SK-N-SH (cell line): ENCODE measurements at regions not wholly inside any gene's neighbourhood (a gene's known extent, or its start where the extent isn't known, plus 50 kb on each side); places are given as distances from the start of the nearest gene placed in this dataset.

ENCODE experiments used
- CTCF ChIA-PET: fragments of 300-600, 350-600 bp; formaldehyde crosslinking; extraction: SDS; loops from one replicate; lab custom pipeline; 2021; lab: Yijun Ruan, JAX
- POLR2A ChIA-PET: fragments of 350-600 bp; sonication (Branson Sonifier 250); formaldehyde crosslinking; extraction: SDS; loops from one replicate; lab custom pipeline; 2020; ENCODE audit warnings: antibody characterized with exemption, inconsistent platforms; lab: Yijun Ruan, JAX
- DNase-seq: peaks from one replicate; pipeline ENCODE4 v3.0.0; 2012
- H2AFZ ChIP-seq: fragments of 200-600 bp; sonication (generic); 2 replicates; pipeline ENCODE4 v1.8.1; 2016; ENCODE audit warnings: antibody characterized with exemption, mild to moderate bottlenecking, low read depth
- H3F3A ChIP-seq: fragments of 200-600 bp; sonication (generic); replicated peaks from 2 replicates; pipeline ENCODE3; 2016; ENCODE audit warnings: antibody characterized with exemption, mild to moderate bottlenecking; ENCODE audit not compliant: insufficient read depth
- H3K27ac ChIP-seq, 2 experiments: fragments of 200-500 bp in 1 of 2; fragments of 200-600 bp in 1 of 2; sonication (Bioruptor generic) in 1 of 2; sonication (generic), shearing (Covaris generic) in 1 of 2; 2 replicates each; pipeline versions ENCODE4 v1.5.1 to v1.6.1; 2014 to 2016; ENCODE audit warnings: low read depth in 2 of 2, inconsistent platforms in 1 of 2, low read length in 1 of 2, mild to moderate bottlenecking in 1 of 2, mixed read lengths in 1 of 2
- H3K27me3 ChIP-seq: fragments of 200-600 bp; sonication (generic), shearing (Covaris generic); 2 replicates; pipeline ENCODE4 v1.6.1; 2016; ENCODE audit warnings: mixed run types; ENCODE audit not compliant: insufficient read depth
- H3K36me3 ChIP-seq, 2 experiments: fragments of 200-500 bp in 1 of 2; fragments of 200-600 bp in 1 of 2; sonication (Bioruptor generic) in 1 of 2; sonication (generic) in 1 of 2; replicated peaks in 1 of 2; 2 replicates each; pipeline versions ENCODE3 to v1.5.1; 2014 to 2016; ENCODE audit warnings: low read length in 1 of 2, mild to moderate bottlenecking in 1 of 2; ENCODE audit not compliant: insufficient read depth in 2 of 2, control insufficient read depth in 1 of 2
- H3K4me1 ChIP-seq, 2 experiments: fragments of 200-500 bp in 1 of 2; fragments of 200-600 bp in 1 of 2; sonication (Bioruptor generic) in 1 of 2; sonication (generic), shearing (Covaris generic) in 1 of 2; 2 replicates each; pipeline versions ENCODE4 v1.5.1 to v1.6.1; 2014 to 2016; ENCODE audit warnings: low read depth in 1 of 2, low read length in 1 of 2, mixed run types in 1 of 2; ENCODE audit not compliant: insufficient read depth in 2 of 2, control insufficient read depth in 1 of 2
- H3K4me2 ChIP-seq: fragments of 200-600 bp; sonication (generic), shearing (Covaris generic); 2 replicates; pipeline ENCODE4 v1.6.1; 2017; ENCODE audit warnings: mixed run types
- H3K4me3 ChIP-seq, 2 experiments: fragments of 200-500 bp in 1 of 2; fragments of 200-600 bp in 1 of 2; sonication (Bioruptor generic) in 1 of 2; sonication (generic), shearing (Covaris generic) in 1 of 2; 2 replicates each; pipeline versions ENCODE4 v1.5.1 to v1.8.1; 2014 to 2016; ENCODE audit warnings: low read depth in 2 of 2, inconsistent platforms in 1 of 2, low read length in 1 of 2, mild to moderate bottlenecking in 1 of 2, mixed read lengths in 1 of 2, moderate library complexity in 1 of 2
- H3K79me2 ChIP-seq: fragments of 200-600 bp; sonication (generic); 2 replicates; pipeline ENCODE4 v1.8.1; 2017; ENCODE audit warnings: mild to moderate bottlenecking; ENCODE audit not compliant: insufficient read depth
- H3K9ac ChIP-seq: fragments of 200-600 bp; sonication (generic); 2 replicates; pipeline ENCODE4 v1.6.1; 2017; ENCODE audit warnings: mixed run types
- H3K9me2 ChIP-seq: fragments of 200-600 bp; sonication (generic); 2 replicates; pipeline ENCODE4 v1.6.1; 2017; ENCODE audit warnings: mixed run types
- H3K9me3 ChIP-seq: fragments of 200-600 bp; sonication (generic); 2 replicates; pipeline ENCODE4 v1.6.1; 2017; ENCODE audit warnings: mixed run types, mild to moderate bottlenecking, moderate library complexity
- H4K20me1 ChIP-seq: fragments of 200-600 bp; sonication (generic); 2 replicates; pipeline ENCODE4 v1.6.1; 2017; ENCODE audit warnings: mild to moderate bottlenecking, mixed run types; ENCODE audit not compliant: insufficient read depth
- CTCF ChIP-seq: fragments of 200-600 bp; sonication (generic); IDR thresholded peaks from 2 replicates; pipeline ENCODE4 v1.6.1; 2017; ENCODE audit warnings: antibody characterized with exemption, mild to moderate bottlenecking, moderate library complexity
- FOSL2 ChIP-seq: IDR thresholded peaks from 2 replicates; pipeline ENCODE4 v1.4.0; 2012; ENCODE audit warnings: low read depth, mild to moderate bottlenecking, moderate library complexity, borderline replicate concordance
- FOXJ3 ChIP-seq: sonication (generic); formaldehyde crosslinking; IDR thresholded peaks from 2 replicates; pipeline ENCODE4 v1.5.1; 2020; ENCODE audit warnings: mild to moderate bottlenecking, missing genetic modification reagents
- FOXM1 ChIP-seq: IDR thresholded peaks from 2 replicates; pipeline ENCODE4 v1.4.0; 2012; ENCODE audit warnings: low read depth, mild to moderate bottlenecking
- GABPA ChIP-seq: IDR thresholded peaks from 2 replicates; pipeline ENCODE4 v1.4.0; 2012; ENCODE audit warnings: low read depth, mild to moderate bottlenecking
- JUND ChIP-seq: IDR thresholded peaks from 2 replicates; pipeline ENCODE4 v1.4.0; 2012
- NFIC ChIP-seq: IDR thresholded peaks from 2 replicates; pipeline ENCODE4 v1.4.0; 2012; ENCODE audit warnings: borderline replicate concordance
- POLR2AphosphoS5 ChIP-seq: IDR thresholded peaks from 2 replicates; pipeline ENCODE4 v1.6.1; 2012; ENCODE audit warnings: low read depth, low read length
- RAD21 ChIP-seq: IDR thresholded peaks from 2 replicates; pipeline ENCODE4 v1.6.1; 2012; ENCODE audit warnings: mild to moderate bottlenecking, low read length
- RCOR1 ChIP-seq: fragments of 150-350 bp; IDR thresholded peaks from 2 replicates; pipeline ENCODE4 v1.6.1; 2017; ENCODE audit warnings: antibody characterized with exemption, low read length
- REST ChIP-seq: IDR thresholded peaks from 2 replicates; pipeline ENCODE4 v1.6.1; 2012; ENCODE audit warnings: mild to moderate bottlenecking, low read depth, low read length, moderate library complexity
- SMC3 ChIP-seq: IDR thresholded peaks from 2 replicates; pipeline ENCODE4 v1.6.1; 2012; ENCODE audit warnings: low read depth, low read length, improper control_type of control experiment
- TAF1 ChIP-seq: IDR thresholded peaks from 2 replicates; pipeline ENCODE4 v1.6.1; 2012; ENCODE audit warnings: low read depth, mild to moderate bottlenecking, low read length, moderate library complexity, borderline replicate concordance
- TEAD4 ChIP-seq: IDR thresholded peaks from 2 replicates; pipeline ENCODE4 v1.4.0; 2012; ENCODE audit warnings: mild to moderate bottlenecking, borderline replicate concordance; ENCODE audit not compliant: insufficient read depth
- WGBS: methylation state at CpG from one replicate; pipeline ENCODE4 v1.1.6; 2017; ENCODE audit warnings: low lambda C conversion rate; 5-methylcytosine and 5-hydroxymethylcytosine counted together
- TF ChIP-seq, protein P1 (sequence below): IDR thresholded peaks from 2 replicates; pipeline ENCODE4 v1.4.0; 2012; ENCODE audit warnings: low read depth

DNA sequence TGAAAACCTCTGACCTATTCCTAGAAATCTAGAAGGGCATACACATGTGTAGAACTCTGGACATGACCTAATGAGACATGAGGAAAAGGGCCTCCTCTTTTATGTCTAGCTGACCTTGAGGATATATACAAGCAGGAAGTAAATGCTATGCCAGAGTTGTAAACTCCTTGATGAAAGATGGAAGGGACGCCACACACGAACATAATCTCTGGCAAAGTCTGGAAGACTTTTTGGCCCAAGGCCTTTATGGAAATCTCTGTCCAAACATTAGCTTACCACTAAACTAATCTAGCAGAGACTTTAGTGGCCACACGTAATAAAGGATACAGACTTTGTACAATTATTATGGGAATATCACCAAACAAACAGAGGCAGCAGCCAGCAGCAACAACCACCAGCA lies 138.1 kb upstream of the THSD7A start:
- DNase-seq: no peak
- POLR2A ChIA-PET: no interaction called here
- Histone ChIP-seq H3K9me3 (no peaks in the 10 kb centered on the region), H2AFZ (no peak overlapping the region), H3K9ac (no peak overlapping the region), H3F3A (no peaks in the 10 kb centered on the region), H3K4me3 (no peak overlapping the region), H3K79me2 (no peaks in the 10 kb centered on the region), H3K27me3 (no peaks in the 10 kb centered on the region), H4K20me1 (no peaks in the 10 kb centered on the region), H3K9me2 (no peaks in the 10 kb centered on the region), H3K27ac (no peak overlapping the region), H3K4me1 (peaks cover 0 to 2% of the 10 kb centered on the region in 2 experiments; a peak in 1 of 4 replicates), H3K36me3 (no peaks in the 10 kb centered on the region), H3K4me2 (no peak overlapping the region)
- TF ChIP-seq FOSL2: no peak
- CTCF ChIA-PET: interaction anchor here (1.2 kb wide), 1 partner anchor 46 kb away, joined by 5 read pairs; no protein-coding TSS in a partner anchor
- WGBS: 53% methylated on average over 3 of the region's 3 CpGs

DNA sequence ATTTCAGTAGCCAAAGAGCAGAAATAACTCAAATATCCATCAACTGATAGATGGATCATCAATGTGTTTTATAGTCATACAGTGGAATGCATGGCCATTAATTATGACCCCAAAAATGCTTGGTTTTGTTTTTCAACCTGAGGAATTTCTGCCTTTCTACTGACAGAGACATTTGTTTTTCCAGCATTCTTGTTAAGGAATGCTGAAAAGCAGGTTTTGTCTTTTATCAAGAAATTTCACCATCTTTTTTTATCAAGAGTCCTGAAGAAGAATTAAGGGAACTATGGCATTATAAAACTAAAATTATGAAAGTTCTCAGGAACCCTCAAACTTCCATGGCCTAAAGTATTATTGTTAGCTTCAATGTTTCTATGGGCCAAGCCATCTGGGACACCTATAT lies 153.4 kb upstream of the THSD7A start:
- H3K4me3 ChIP-seq: no peak overlapping the region
- H3K36me3 ChIP-seq: no peaks in the 10 kb centered on the region
- no peaks in the 10 kb centered on the region for H3K4me1 ChIP-seq

More for the DNA sequence above, 153.4 kb upstream of the THSD7A start:
- no peaks in the 10 kb centered on the region for H4K20me1 ChIP-seq
- no peaks in the 10 kb centered on the region for H3K27me3 ChIP-seq
- H3F3A ChIP-seq: no peaks in the 10 kb centered on the region
- no peak for DNase-seq
- no peaks in the 10 kb centered on the region for H3K79me2 ChIP-seq
- no peak overlapping the region for H3K4me2 ChIP-seq
- 0 out of 2 replicates have a peak, but pooled peaks cover 4% of the 10 kb centered on the region for H3K9me2 ChIP-seq
- no peak for TF ChIP-seq RCOR1
- TF ChIP-seq REST: no peak
- TF ChIP-seq JUND: no peak
- TF ChIP-seq FOXJ3: no peak
- no peak for TF ChIP-seq CTCF
- no peak for TF ChIP-seq SMC3
- TF ChIP-seq GABPA: no peak
- no peak for TF ChIP-seq POLR2AphosphoS5
- TF ChIP-seq, protein P1, sequence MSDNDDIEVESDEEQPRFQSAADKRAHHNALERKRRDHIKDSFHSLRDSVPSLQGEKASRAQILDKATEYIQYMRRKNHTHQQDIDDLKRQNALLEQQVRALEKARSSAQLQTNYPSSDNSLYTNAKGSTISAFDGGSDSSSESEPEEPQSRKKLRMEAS: no peak
- no peak for TF ChIP-seq RAD21
- TF ChIP-seq TAF1: no peak
- no peak for TF ChIP-seq NFIC
- TF ChIP-seq TEAD4: no peak
- TF ChIP-seq FOXM1: no peak
- CTCF ChIA-PET: no interaction called here
- peaks cover 4% of the 10 kb centered on the region; the same call in 1 of the 2 replicates for H3K9me3 ChIP-seq
- POLR2A ChIA-PET: no interaction called here
- no peak overlapping the region for H3K27ac ChIP-seq
- H2AFZ ChIP-seq: no peak overlapping the region
- H3K9ac ChIP-seq: no peak overlapping the region
